ENCODE measurements at regions not wholly inside any gene's neighbourhood (a gene's known extent, or its start where the extent isn't known, plus 50 kb on each side); places are given as distances from the start of the nearest gene placed in this dataset.
A peak's percentile ranks its signal among the peaks of the same experiment; 100 is the strongest.

GRCh38 chr15:25504307-25504706 lies 65.5 kb upstream of the UBE3A start:
- Histone ChIP-seq H3K4me3 (no peak overlapping the region), H3K4me1 (no peaks in the 10 kb centered on the region), H3K36me3 (no peaks in the 10 kb centered on the region), H3K27me3 (no peaks in the 10 kb centered on the region), H3K9me3 (no peaks in the 10 kb centered on the region), H3K27ac (no peak overlapping the region)
- no peak for DNase-seq
- no peak for TF ChIP-seq CTCF (IDR thresholded peaks at IDR 0.05)
- no peak for TF ChIP-seq POLR2A (IDR thresholded peaks at IDR 0.05)

GRCh38 chr15:25501828-25502446 lies 63.1 kb upstream of the UBE3A start:
- Histone ChIP-seq H3K27ac (no peak overlapping the region), H3K36me3 (no peaks in the 10 kb centered on the region), H3K4me1 (no peaks in the 10 kb centered on the region), H3K27me3 (no peaks in the 10 kb centered on the region), H3K4me3 (no peak overlapping the region), H3K9me3 (no peaks in the 10 kb centered on the region)
- TF ChIP-seq POLR2A (IDR thresholded peaks at IDR 0.05) (no peak), CTCF (IDR thresholded peaks at IDR 0.05) (peak in 4 of 6 experiments; percentile 51 to 53 (median 52))
- DNase-seq, result no peak

GRCh38 chr15:25498835-25499234 lies 60.0 kb upstream of the UBE3A start:
- no peaks in the 10 kb centered on the region for H3K4me1 ChIP-seq
- H3K36me3 ChIP-seq, result no peaks in the 10 kb centered on the region
- DNase-seq, result no peak
- H3K9me3 ChIP-seq, result no peaks in the 10 kb centered on the region
- H3K27ac ChIP-seq, result no peak overlapping the region
- TF ChIP-seq CTCF (IDR thresholded peaks at IDR 0.05) (no peak), POLR2A (IDR thresholded peaks at IDR 0.05) (no peak)
- no peaks in the 10 kb centered on the region for H3K27me3 ChIP-seq
- H3K4me3 ChIP-seq, result no peak overlapping the region

GRCh38 chr15:25497934-25498333 lies 59.1 kb upstream of the UBE3A start:
- DNase-seq, result no peak
- Histone ChIP-seq H3K4me3 (no peak overlapping the region), H3K27ac (no peak overlapping the region), H3K4me1 (no peaks in the 10 kb centered on the region), H3K9me3 (no peaks in the 10 kb centered on the region), H3K36me3 (no peaks in the 10 kb centered on the region), H3K27me3 (no peaks in the 10 kb centered on the region)
- TF ChIP-seq POLR2A (IDR thresholded peaks at IDR 0.05), result no peak
- TF ChIP-seq CTCF (IDR thresholded peaks at IDR 0.05), result no peak

- H3K9me3 ChIP-seq, result peaks cover 0 to 17% (median 0%) of the 10 kb centered on the region in 4 donors
- DNase-seq, result no peak
- TF ChIP-seq CTCF (IDR thresholded peaks at IDR 0.05) (no peak), POLR2A (IDR thresholded peaks at IDR 0.05) (no peak)
Measured at GRCh38 chr15:25493823-25494526, 55.2 kb upstream of the UBE3A start.

More at GRCh38 chr15:25493823-25494526, 55.2 kb upstream of the UBE3A start:
- Histone ChIP-seq H3K36me3 (no peaks in the 10 kb centered on the region), H3K4me3 (no peak overlapping the region), H3K4me1 (no peaks in the 10 kb centered on the region), H3K27ac (no peak overlapping the region), H3K27me3 (no peaks in the 10 kb centered on the region)

Measured in Peyer's patch (tissue), 4 donors.